ENCODE measurements at regions not wholly inside any gene's neighbourhood (a gene's known extent, or its start where the extent isn't known, plus 50 kb on each side); places are given as distances from the start of the nearest gene placed in this dataset.

DNA sequence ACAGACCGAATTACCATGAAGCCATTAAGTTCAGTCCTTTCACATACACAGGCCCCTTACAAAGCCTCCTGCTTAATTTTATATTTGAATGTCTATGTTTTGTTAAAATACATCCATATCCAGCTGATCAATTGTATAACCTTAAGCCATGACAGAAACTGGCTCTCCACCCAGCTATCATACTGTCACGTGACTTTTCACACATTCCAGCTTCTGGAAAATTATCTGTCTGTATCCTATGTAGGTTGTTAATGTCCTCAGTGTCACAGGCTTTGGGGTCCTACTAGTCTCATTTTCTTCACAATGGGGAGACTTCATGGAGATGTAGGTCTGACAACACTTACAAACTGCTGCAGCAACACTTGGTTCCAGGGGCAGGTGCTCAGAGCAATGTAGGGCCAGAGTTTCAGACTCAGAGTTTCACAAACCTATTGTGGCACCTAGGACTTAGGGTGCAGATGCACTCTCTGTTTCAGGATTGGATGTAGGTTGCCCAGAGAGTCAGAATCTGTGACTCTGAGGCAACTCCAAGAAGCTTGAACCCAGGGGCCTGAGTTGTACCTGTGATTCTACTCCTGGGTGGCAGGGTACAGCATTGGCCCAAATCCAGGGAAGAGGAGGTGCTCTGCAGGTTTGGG, 69.6 kb upstream of the PCDH20 start:
- Histone ChIP-seq H3K4me2 (ENCODE audit: low read length) (no peak overlapping the region), H3K79me2 (ENCODE audit: low read length) (no peaks in the 10 kb centered on the region), H3K4me3 (ENCODE audit: low read length) (no peak overlapping the region), H3K27me3 (ENCODE audit: low read depth, low read length) (no peaks in the 10 kb centered on the region), H4K20me1 (ENCODE audit: insufficient read depth, low read length) (no peaks in the 10 kb centered on the region), H3K9ac (ENCODE audit: low read length) (no peak overlapping the region), H3K9me3 (ENCODE audit: insufficient read depth, low read length) (no peaks in the 10 kb centered on the region), H3K4me1 (ENCODE audit: low read length) (no peaks in the 10 kb centered on the region), H3K36me3 (replicated peaks; ENCODE audit: low read depth, low read length) (no peaks in the 10 kb centered on the region), H3K27ac (ENCODE audit: low read length) (no peak overlapping the region), H2AFZ (ENCODE audit: low read depth, low read length) (no peak overlapping the region)
- TF ChIP-seq, protein P1, sequence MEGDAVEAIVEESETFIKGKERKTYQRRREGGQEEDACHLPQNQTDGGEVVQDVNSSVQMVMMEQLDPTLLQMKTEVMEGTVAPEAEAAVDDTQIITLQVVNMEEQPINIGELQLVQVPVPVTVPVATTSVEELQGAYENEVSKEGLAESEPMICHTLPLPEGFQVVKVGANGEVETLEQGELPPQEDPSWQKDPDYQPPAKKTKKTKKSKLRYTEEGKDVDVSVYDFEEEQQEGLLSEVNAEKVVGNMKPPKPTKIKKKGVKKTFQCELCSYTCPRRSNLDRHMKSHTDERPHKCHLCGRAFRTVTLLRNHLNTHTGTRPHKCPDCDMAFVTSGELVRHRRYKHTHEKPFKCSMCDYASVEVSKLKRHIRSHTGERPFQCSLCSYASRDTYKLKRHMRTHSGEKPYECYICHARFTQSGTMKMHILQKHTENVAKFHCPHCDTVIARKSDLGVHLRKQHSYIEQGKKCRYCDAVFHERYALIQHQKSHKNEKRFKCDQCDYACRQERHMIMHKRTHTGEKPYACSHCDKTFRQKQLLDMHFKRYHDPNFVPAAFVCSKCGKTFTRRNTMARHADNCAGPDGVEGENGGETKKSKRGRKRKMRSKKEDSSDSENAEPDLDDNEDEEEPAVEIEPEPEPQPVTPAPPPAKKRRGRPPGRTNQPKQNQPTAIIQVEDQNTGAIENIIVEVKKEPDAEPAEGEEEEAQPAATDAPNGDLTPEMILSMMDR (IDR thresholded peaks at IDR 0.05; ENCODE audit: low read depth, low read length): no peak
- no peak for TF ChIP-seq EZH2phosphoT487 (IDR thresholded peaks at IDR 0.05; ENCODE audit: low read depth)

DNA sequence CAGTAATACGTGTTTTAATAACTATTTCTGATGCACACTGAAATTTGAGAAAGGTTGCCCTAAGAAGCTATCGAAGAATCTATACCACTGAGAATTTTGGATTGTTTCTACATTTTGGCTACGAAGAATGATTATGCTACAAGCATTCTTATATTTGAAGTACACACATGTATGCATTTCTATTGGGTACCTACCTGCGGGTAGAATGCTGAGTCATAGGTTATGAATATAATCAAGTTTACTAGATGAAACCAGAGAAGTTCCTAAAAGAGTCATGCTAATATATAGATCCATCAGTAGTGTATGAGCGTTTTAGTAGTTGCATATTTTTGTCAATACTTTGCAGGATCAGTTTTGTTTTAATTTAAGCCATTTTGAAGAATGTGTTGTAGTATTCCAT, 62.0 kb upstream of the PCDH20 start:
- Histone ChIP-seq H3K27me3 (ENCODE audit: low read depth, low read length) (no peaks in the 10 kb centered on the region), H3K4me2 (ENCODE audit: low read length) (no peak overlapping the region), H2AFZ (ENCODE audit: low read depth, low read length) (no peak overlapping the region), H3K79me2 (ENCODE audit: low read length) (no peaks in the 10 kb centered on the region), H3K9ac (ENCODE audit: low read length) (no peak overlapping the region), H3K36me3 (replicated peaks; ENCODE audit: low read depth, low read length) (no peaks in the 10 kb centered on the region), H3K4me1 (ENCODE audit: low read length) (no peaks in the 10 kb centered on the region), H3K27ac (ENCODE audit: low read length) (no peak overlapping the region), H4K20me1 (ENCODE audit: insufficient read depth, low read length) (no peaks in the 10 kb centered on the region), H3K9me3 (ENCODE audit: insufficient read depth, low read length) (no peaks in the 10 kb centered on the region), H3K4me3 (ENCODE audit: low read length) (no peak overlapping the region)
- TF ChIP-seq, protein P1 (IDR thresholded peaks at IDR 0.05; ENCODE audit: low read depth, low read length): no peak
- no peak for TF ChIP-seq EZH2phosphoT487 (IDR thresholded peaks at IDR 0.05; ENCODE audit: low read depth)

DNA sequence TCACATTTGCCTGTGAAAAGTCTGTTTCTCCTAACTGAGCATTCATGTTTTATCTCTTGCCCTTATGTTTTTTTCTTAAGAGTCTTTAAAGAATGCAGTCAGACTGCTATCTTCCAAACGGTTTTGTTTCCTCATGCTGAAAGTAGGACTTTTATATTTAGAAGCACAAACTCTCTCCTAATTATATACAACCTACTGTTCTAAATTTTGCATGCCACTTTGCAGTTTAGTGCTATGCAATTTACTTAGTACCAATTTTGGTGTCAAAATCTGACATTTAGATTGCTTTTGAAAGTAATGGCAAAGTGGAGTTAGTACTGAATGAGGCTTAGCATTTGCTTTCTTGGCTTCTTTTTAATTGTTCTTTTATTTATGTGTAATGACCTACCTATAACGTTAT, 55.1 kb upstream of the PCDH20 start:
- H3K4me1 ChIP-seq (ENCODE audit: low read length): no peaks in the 10 kb centered on the region
- H2AFZ ChIP-seq (ENCODE audit: low read depth, low read length): no peak overlapping the region
- H3K9ac ChIP-seq (ENCODE audit: low read length): no peak overlapping the region
- no peaks in the 10 kb centered on the region for H3K27me3 ChIP-seq (ENCODE audit: low read depth, low read length)
- H3K36me3 ChIP-seq (replicated peaks; ENCODE audit: low read depth, low read length): no peaks in the 10 kb centered on the region
- H3K4me3 ChIP-seq (ENCODE audit: low read length): no peak overlapping the region
- no peak for TF ChIP-seq EZH2phosphoT487 (IDR thresholded peaks at IDR 0.05; ENCODE audit: low read depth)
- TF ChIP-seq, protein P1 (IDR thresholded peaks at IDR 0.05; ENCODE audit: low read depth, low read length): no peak
- H3K4me2 ChIP-seq (ENCODE audit: low read length): no peak overlapping the region
- H3K27ac ChIP-seq (ENCODE audit: low read length): no peak overlapping the region
- no peaks in the 10 kb centered on the region for H4K20me1 ChIP-seq (ENCODE audit: insufficient read depth, low read length)
- H3K9me3 ChIP-seq (ENCODE audit: insufficient read depth, low read length): no peaks in the 10 kb centered on the region
- H3K79me2 ChIP-seq (ENCODE audit: low read length): no peaks in the 10 kb centered on the region

DNA sequence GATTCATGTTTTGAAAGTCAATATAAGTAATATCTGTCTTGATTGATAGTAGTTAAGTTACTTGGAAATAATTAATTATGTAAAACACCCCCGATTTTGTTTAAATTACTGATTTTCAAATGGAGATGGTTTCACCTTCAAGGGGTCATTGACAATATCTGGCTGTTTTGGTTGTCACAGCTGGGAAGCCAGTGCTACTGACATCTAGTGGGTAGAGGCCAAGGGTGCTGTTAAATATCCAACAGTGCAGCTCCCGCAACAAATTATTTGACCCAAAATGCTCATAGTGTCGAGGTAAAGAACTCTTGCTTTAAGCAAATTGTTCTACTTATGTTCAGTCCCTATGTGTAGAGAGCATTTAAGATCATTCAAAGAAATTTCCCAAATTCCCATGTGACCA, 50.6 kb upstream of the PCDH20 start:
- H3K4me1 ChIP-seq (ENCODE audit: low read length): no peaks in the 10 kb centered on the region
- no peaks in the 10 kb centered on the region for H4K20me1 ChIP-seq (ENCODE audit: insufficient read depth, low read length)
- no peaks in the 10 kb centered on the region for H3K79me2 ChIP-seq (ENCODE audit: low read length)
- no peak overlapping the region for H3K27ac ChIP-seq (ENCODE audit: low read length)
- H3K4me2 ChIP-seq (ENCODE audit: low read length): no peak overlapping the region
- no peak overlapping the region for H2AFZ ChIP-seq (ENCODE audit: low read depth, low read length)
- H3K36me3 ChIP-seq (replicated peaks; ENCODE audit: low read depth, low read length): no peaks in the 10 kb centered on the region
- no peak overlapping the region for H3K9ac ChIP-seq (ENCODE audit: low read length)
- no peak overlapping the region for H3K4me3 ChIP-seq (ENCODE audit: low read length)
- no peak for TF ChIP-seq EZH2phosphoT487 (IDR thresholded peaks at IDR 0.05; ENCODE audit: low read depth)
- TF ChIP-seq, protein P1 (IDR thresholded peaks at IDR 0.05; ENCODE audit: low read depth, low read length): peak; percentile 56
- no peaks in the 10 kb centered on the region for H3K27me3 ChIP-seq (ENCODE audit: low read depth, low read length)
- no peaks in the 10 kb centered on the region for H3K9me3 ChIP-seq (ENCODE audit: insufficient read depth, low read length)
